HepG2 (cell line): ENCODE measurements at regions not wholly inside any gene's neighbourhood (a gene's known extent, or its start where the extent isn't known, plus 50 kb on each side); places are given as distances from the start of the nearest gene placed in this dataset.

ENCODE experiments used
- CTCF ChIP-seq: sonication (generic); formaldehyde crosslinking; IDR thresholded peaks from 2 replicates; pipeline ENCODE4 v1.5.0; 2020; ENCODE audit warnings: mild to moderate bottlenecking, missing genetic modification reagents, moderate library complexity
- TRIM24 ChIP-seq: sonication (generic); formaldehyde crosslinking; IDR thresholded peaks from 2 replicates; pipeline ENCODE4 v1.8.0; 2022; ENCODE audit warnings: mild to moderate bottlenecking, missing genetic modification reagents
- ZFX ChIP-seq: sonication (generic); formaldehyde crosslinking; IDR thresholded peaks from 2 replicates; pipeline ENCODE4 v1.4.0; 2020; ENCODE audit warnings: mild to moderate bottlenecking, low read depth, missing genetic modification reagents, moderate library complexity

- TF ChIP-seq TRIM24 (CRISPR knock-in tag), result no peak
- TF ChIP-seq ZFX (CRISPR knock-in tag), result no peak
- TF ChIP-seq CTCF (CRISPR knock-in tag), result no peak
Observed at GRCh38 chr9:87237336-87237735, 260.3 kb upstream of the DAPK1 start.
